NT2/D1 (cell line): ENCODE measurements at regions not wholly inside any gene's neighbourhood (a gene's known extent, or its start where the extent isn't known, plus 50 kb on each side); places are given as distances from the start of the nearest gene placed in this dataset.

Source experiments
- SUZ12 ChIP-seq: IDR thresholded peaks from 2 replicates; pipeline ENCODE4 v1.6.1; 2011; ENCODE audit not compliant: insufficient read length, insufficient read depth; ENCODE audit errors: extremely low read depth
- YY1 ChIP-seq: IDR thresholded peaks from 2 replicates; pipeline ENCODE4 v1.6.1; 2011; ENCODE audit not compliant: insufficient read length, insufficient read depth
- ZNF274 ChIP-seq: IDR thresholded peaks from 2 replicates; pipeline ENCODE4 v1.6.1; 2011; ENCODE audit warnings: mild to moderate bottlenecking, low read depth, low read length

DNA sequence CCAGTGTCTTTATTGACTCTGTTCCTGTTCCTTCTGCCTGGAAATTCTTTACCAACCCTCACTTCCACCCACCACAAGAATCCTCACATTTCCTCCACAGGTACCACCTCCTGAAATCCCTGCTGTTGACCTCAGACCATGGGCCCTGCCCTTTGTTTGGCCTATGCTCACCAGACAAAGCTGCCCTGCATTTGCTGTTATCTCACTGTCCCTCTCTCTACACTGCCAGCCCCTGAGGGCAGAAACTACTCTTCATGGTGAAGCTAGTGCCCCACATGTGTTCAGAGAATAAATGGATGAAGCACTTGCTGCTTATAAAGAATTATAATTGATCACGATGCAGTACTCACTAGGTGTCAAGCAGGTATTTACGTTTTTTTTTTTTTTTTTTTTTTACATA is 608.4 kb downstream of the TSN start:
- TF ChIP-seq YY1 (no peak), ZNF274 (no peak), SUZ12 (no peak)
